Heart left ventricle (tissue), 16 donors: ENCODE measurements at regions not wholly inside any gene's neighbourhood (a gene's known extent, or its start where the extent isn't known, plus 50 kb on each side); places are given as distances from the start of the nearest gene placed in this dataset.

Experiments
- ATAC-seq, 4 donors: fragments of 200-7000 bp; cut with Tn5 transposase; one replicate each; pipeline ENCODE4 v1.9.1; 2020 to 2022; ENCODE audit warnings: moderate library complexity in 4 of 4, mild to moderate bottlenecking in 3 of 4, moderate number of reproducible peaks in 1 of 4
- DNase-seq, 5 donors: peaks; one replicate each; pipeline ENCODE4 v3.0.0-alpha.2; 2020
- H3K27ac ChIP-seq, 12 donors: fragments of 200-600 bp; sonication (generic) in 4 of 12; one replicate each; pipeline versions ENCODE4 v1.5.0 to v1.8.0; 2016 to 2022; ENCODE audit warnings: mild to moderate bottlenecking in 2 of 12
- H3K27me3 ChIP-seq, 9 donors: fragments of 200-600 bp; sonication (generic) in 2 of 9; one replicate each; pipeline versions ENCODE4 v1.5.1 to v1.8.0; 2016 to 2022; ENCODE audit warnings: mild to moderate bottlenecking in 3 of 9
- H3K36me3 ChIP-seq, 9 donors: fragments of 200-600 bp; sonication (generic) in 2 of 9; one replicate each; pipeline versions ENCODE4 v1.5.0 to v1.8.0; 2018 to 2022; ENCODE audit warnings: mild to moderate bottlenecking in 2 of 9
- H3K4me1 ChIP-seq, 12 donors: fragments of 200-600 bp; sonication (generic) in 4 of 12; one replicate each; pipeline versions ENCODE4 v1.5.0 to v1.8.0; 2016 to 2022; ENCODE audit warnings: mild to moderate bottlenecking in 3 of 12
- H3K4me3 ChIP-seq, 12 donors: fragments of 200-600 bp; sonication (generic) in 4 of 12; one replicate each; pipeline versions ENCODE4 v1.5.0 to v1.8.0; 2017 to 2022; ENCODE audit warnings: mild to moderate bottlenecking in 9 of 12, moderate library complexity in 4 of 12
- H3K9me3 ChIP-seq, 12 donors: fragments of 200-600 bp; sonication (generic) in 4 of 12; one replicate each; pipeline versions ENCODE4 v1.5.0 to v1.8.0; 2016 to 2022; ENCODE audit warnings: mild to moderate bottlenecking in 1 of 12
- CTCF ChIP-seq, 12 donors: fragments of 200-600 bp; sonication (generic) in 4 of 12; IDR thresholded peaks; one replicate each; pipeline versions ENCODE4 v1.5.0 to v1.8.0; 2018 to 2022; ENCODE audit warnings: antibody characterized with exemption in 12 of 12, mild to moderate bottlenecking in 5 of 12
- POLR2A ChIP-seq, 2 donors: fragments of 450-650 bp; IDR thresholded peaks; one replicate each; pipeline ENCODE4 v1.6.1; 2017; ENCODE audit warnings: antibody characterized with exemption in 2 of 2, mild to moderate bottlenecking in 2 of 2, moderate library complexity in 2 of 2
- WGBS, 4 donors: extraction: QIAGEN DNeasy Blood & Tissue Kit in 2 of 4; methylation state at CpG; one replicate each; pipeline versions ENCODE4 v1.1.5 to v1.1.7; 2013 to 2018; 5-methylcytosine and 5-hydroxymethylcytosine counted together
- intact Hi-C, 10 donors: fragments of 100-400 bp; cut with DNase I; formaldehyde crosslinking; loops; one replicate each; pipeline versions ENCODE4 v1.11.1 to v1.14.2; 2022
- donor health status: ischemic (EF 13 %, LVEDD 7.1; RV severe dilation, severe dysfunction).
- donor health status: healthy with polysubstance abuse.
- donor health status: DM: no; HTN: yes; CAD: no.
- donor health status: DM: no; HTN: no; CAD: no.
- donor health status: ischemic (EF 25% LVEDD 6.9; RV normal size, moderate dysfunction).
- donor health status: ischemic (EF 25% LVEDD 5.7; RV mildly dilated, moderate dysfunction).
- donor health status: healthy.
- donor health status: DM: yes; HTN: yes; CAD: no.
- donor health status: ischemic (EF 35%, LVEDD 5.7; RV mildly dilated, moderate dysfunction).
- donor health status: nonischemic (EF 11% LVEDD 7.7; RV severe dilation, severe dysfunction).
- donor health status: DM: yes; HTN: yes; CAD: no.
- donor health status: PGD.
- donor health status: ischemic (EF 29% LVEDD 5.4; RV normal size, mild dysfunction).
- donor health status: nonischemic (EF 23%, LVEDD 6.1; RV moderate dilation, normal function).

DNA sequence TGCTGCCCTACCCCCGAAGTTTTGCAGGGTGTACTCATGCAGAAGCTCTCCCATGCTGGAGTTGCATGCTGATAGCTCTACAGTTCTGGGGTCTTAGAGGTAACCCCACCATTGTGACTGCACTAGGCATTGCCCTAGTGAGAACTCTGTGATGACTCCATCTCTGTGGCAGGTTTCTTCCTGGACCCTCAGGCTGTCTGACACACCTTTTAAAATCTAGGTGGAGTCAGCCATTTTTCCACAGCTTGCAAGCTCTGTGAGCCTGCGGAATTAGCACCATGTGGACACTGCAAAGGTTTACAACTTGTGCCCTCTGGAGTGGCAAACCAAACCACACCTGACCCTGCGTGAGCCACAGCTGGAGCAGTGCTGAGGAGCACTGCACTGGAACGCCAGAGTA, 636.2 kb upstream of the SPRY2 start:
- no peak for ATAC-seq
- intact Hi-C loops: loop anchor here in 3 of 10 donors (5.0 kb wide), 1 partner anchor 40 kb away; no protein-coding TSS in a partner anchor
- TF ChIP-seq POLR2A (IDR thresholded peaks at IDR 0.05) (no peak), CTCF (IDR thresholded peaks at IDR 0.05) (no peak)
- Histone ChIP-seq H3K4me3 (no peak overlapping the region), H3K27ac (no peak overlapping the region), H3K27me3 (no peaks in the 10 kb centered on the region), H3K4me1 (no peaks in the 10 kb centered on the region), H3K36me3 (no peaks in the 10 kb centered on the region), H3K9me3 (peaks cover 0 to under 1% (median 0%) of the 10 kb centered on the region in 12 donors)
- 92 to 96% (median 94%) methylated on average over 4 of the region's 4 CpGs for WGBS, 4 donors
- DNase-seq: no peak

DNA sequence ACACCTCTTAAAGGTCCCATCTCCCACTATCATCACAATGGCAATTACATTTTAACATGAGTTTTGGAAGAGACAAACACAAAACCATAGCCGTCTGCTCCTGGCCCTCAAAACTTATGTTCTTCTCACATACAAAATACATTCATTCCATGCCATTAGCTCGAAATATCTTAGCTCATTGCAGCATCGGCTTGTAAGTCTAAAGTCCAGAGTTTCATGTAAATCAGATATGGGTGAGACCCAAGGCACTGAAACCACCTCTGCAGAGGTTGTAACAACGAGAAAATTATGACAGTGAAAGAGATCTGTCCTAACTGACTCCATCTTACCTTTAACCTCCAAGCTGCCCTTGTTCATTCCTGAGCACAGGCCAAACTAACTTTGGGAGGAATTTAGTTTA, 635.0 kb upstream of the SPRY2 start:
- Histone ChIP-seq H3K4me3 (no peak overlapping the region), H3K27ac (no peak overlapping the region), H3K4me1 (no peaks in the 10 kb centered on the region), H3K9me3 (peaks cover 0 to 4% (median 0%) of the 10 kb centered on the region in 12 donors), H3K27me3 (no peaks in the 10 kb centered on the region), H3K36me3 (no peaks in the 10 kb centered on the region)
- WGBS, 4 donors: 90 to 96% (median 93%) methylated on average over 4 of the region's 4 CpGs
- intact Hi-C loops: loop anchor here in 3 of 10 donors (5.0 kb wide), 1 partner anchor 41 kb away; no protein-coding TSS in a partner anchor
- TF ChIP-seq CTCF (IDR thresholded peaks at IDR 0.05) (no peak), POLR2A (IDR thresholded peaks at IDR 0.05) (no peak)
- DNase-seq (no peak), ATAC-seq (no peak)

DNA sequence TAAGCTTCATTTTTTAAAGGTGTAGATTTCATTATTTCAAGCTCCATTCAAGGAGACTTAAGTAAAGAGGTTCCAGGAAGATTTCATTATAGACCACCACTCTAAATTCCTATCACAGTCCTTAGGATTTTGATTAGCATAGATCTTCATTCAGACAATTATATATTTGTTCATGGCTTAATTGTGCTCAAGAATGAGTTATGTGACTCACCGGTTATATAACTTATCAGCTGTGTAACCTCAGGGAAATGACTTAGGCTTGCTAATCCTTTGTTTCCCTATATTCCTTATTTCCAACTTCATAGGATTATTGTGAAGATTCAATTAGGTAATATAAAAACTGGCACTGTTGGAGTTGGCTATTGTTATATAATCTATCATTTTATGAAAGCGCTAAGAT, 632.8 kb upstream of the SPRY2 start:
- TF ChIP-seq CTCF (IDR thresholded peaks at IDR 0.05): no peak
- no peak for TF ChIP-seq POLR2A (IDR thresholded peaks at IDR 0.05)
- H3K27ac ChIP-seq: no peak overlapping the region
- intact Hi-C loops: no loop called here
- H3K27me3 ChIP-seq: no peaks in the 10 kb centered on the region
- H3K9me3 ChIP-seq: peaks cover 0 to 8% (median 0%) of the 10 kb centered on the region in 12 donors
- ATAC-seq (no peak), DNase-seq (no peak)
- 91 to 98% (median 94%) methylated on average over 2 of the region's 2 CpGs for WGBS, 4 donors
- H3K36me3 ChIP-seq: no peaks in the 10 kb centered on the region
- no peak overlapping the region for H3K4me3 ChIP-seq
- H3K4me1 ChIP-seq: peaks cover 0 to 3% (median 0%) of the 10 kb centered on the region in 12 donors

- TF ChIP-seq CTCF (IDR thresholded peaks at IDR 0.05) (no peak), POLR2A (IDR thresholded peaks at IDR 0.05) (no peak)
- Histone ChIP-seq H3K36me3 (no peaks in the 10 kb centered on the region), H3K27ac (no peak overlapping the region), H3K4me1 (peaks cover 0 to 3% (median 0%) of the 10 kb centered on the region in 12 donors), H3K27me3 (no peaks in the 10 kb centered on the region), H3K4me3 (no peak overlapping the region), H3K9me3 (peaks cover 0 to 8% (median 0%) of the 10 kb centered on the region in 12 donors)
- WGBS, 4 donors: 93 to 97% (median 97%) methylated on average over 2 of the region's 2 CpGs
- intact Hi-C loops: no loop called here
- ATAC-seq: no peak
- no peak for DNase-seq
Observed at GRCh38 chr13:80972857-80973478, 632.0 kb upstream of the SPRY2 start.
